ENCODE measurements at regions not wholly inside any gene's neighbourhood (a gene's known extent, or its start where the extent isn't known, plus 50 kb on each side); places are given as distances from the start of the nearest gene placed in this dataset.

GRCh38 chr22:44617828-44618227, 84.2 kb upstream of the PRR5 start:
- H3K9me2 ChIP-seq (replicated peaks; ENCODE audit: control insufficient read depth, low read length), result no peaks in the 10 kb centered on the region
- H3F3A ChIP-seq (ENCODE audit: control insufficient read depth, insufficient read depth), result no peaks in the 10 kb centered on the region
- no peaks in the 10 kb centered on the region for H3K4me1 ChIP-seq (ENCODE audit: control insufficient read depth, low read length)
- H4K20me1 ChIP-seq (ENCODE audit: control insufficient read depth, insufficient read depth, low read depth, low read length), result no peaks in the 10 kb centered on the region
- no peaks in the 10 kb centered on the region for H3K27me3 ChIP-seq (ENCODE audit: control insufficient read depth, low read length)
- no peak overlapping the region for H3K4me2 ChIP-seq (ENCODE audit: low read length)
- no peak for TF ChIP-seq CTCF (IDR thresholded peaks at IDR 0.05; ENCODE audit: low read depth, low read length, poor library complexity, severe bottlenecking)
- TF ChIP-seq EZH2phosphoT487 (IDR thresholded peaks at IDR 0.05; ENCODE audit: borderline replicate concordance, low read length), result no peak
- H3K79me2 ChIP-seq (ENCODE audit: control insufficient read depth, low read length), result no peaks in the 10 kb centered on the region
- H3K4me3 ChIP-seq (ENCODE audit: low read length), result no peak overlapping the region
- peaks cover 31% of the 10 kb centered on the region; the same call in 1 of the 2 replicates for H3K9me3 ChIP-seq (ENCODE audit: control insufficient read depth, insufficient read depth, low read length)
- no peak overlapping the region for H3K27ac ChIP-seq (ENCODE audit: low read depth, low read length)
- H3K36me3 ChIP-seq (ENCODE audit: control insufficient read depth, low read length), result no peaks in the 10 kb centered on the region

- Histone ChIP-seq H3K36me3 (ENCODE audit: control insufficient read depth, low read length) (no peaks in the 10 kb centered on the region), H3F3A (ENCODE audit: control insufficient read depth, insufficient read depth) (no peaks in the 10 kb centered on the region), H3K4me3 (ENCODE audit: low read length) (no peak overlapping the region), H3K79me2 (ENCODE audit: control insufficient read depth, low read length) (no peaks in the 10 kb centered on the region), H3K9me2 (replicated peaks; ENCODE audit: control insufficient read depth, low read length) (no peaks in the 10 kb centered on the region), H3K27ac (ENCODE audit: low read depth, low read length) (no peak overlapping the region), H3K9me3 (ENCODE audit: control insufficient read depth, insufficient read depth, low read length) (peaks cover 31% of the 10 kb centered on the region; the same call in 1 of the 2 replicates), H4K20me1 (ENCODE audit: control insufficient read depth, insufficient read depth, low read depth, low read length) (no peaks in the 10 kb centered on the region), H3K27me3 (ENCODE audit: control insufficient read depth, low read length) (no peaks in the 10 kb centered on the region), H3K4me1 (ENCODE audit: control insufficient read depth, low read length) (no peaks in the 10 kb centered on the region), H3K4me2 (ENCODE audit: low read length) (no peak overlapping the region)
- no peak for TF ChIP-seq EZH2phosphoT487 (IDR thresholded peaks at IDR 0.05; ENCODE audit: borderline replicate concordance, low read length)
- TF ChIP-seq CTCF (IDR thresholded peaks at IDR 0.05; ENCODE audit: low read depth, low read length, poor library complexity, severe bottlenecking), result no peak
Observed at GRCh38 chr22:44616882-44617655, 84.9 kb upstream of the PRR5 start.

GRCh38 chr22:44616461-44616860, 85.5 kb upstream of the PRR5 start:
- TF ChIP-seq EZH2phosphoT487 (IDR thresholded peaks at IDR 0.05; ENCODE audit: borderline replicate concordance, low read length), result no peak
- no peak for TF ChIP-seq CTCF (IDR thresholded peaks at IDR 0.05; ENCODE audit: low read depth, low read length, poor library complexity, severe bottlenecking)
- no peaks in the 10 kb centered on the region for H4K20me1 ChIP-seq (ENCODE audit: control insufficient read depth, insufficient read depth, low read depth, low read length)
- peaks cover 38% of the 10 kb centered on the region; the same call in 1 of the 2 replicates for H3K9me3 ChIP-seq (ENCODE audit: control insufficient read depth, insufficient read depth, low read length)
- H3K36me3 ChIP-seq (ENCODE audit: control insufficient read depth, low read length), result no peaks in the 10 kb centered on the region
- no peaks in the 10 kb centered on the region for H3F3A ChIP-seq (ENCODE audit: control insufficient read depth, insufficient read depth)
- no peak overlapping the region for H3K4me2 ChIP-seq (ENCODE audit: low read length)
- H3K9me2 ChIP-seq (replicated peaks; ENCODE audit: control insufficient read depth, low read length), result no peaks in the 10 kb centered on the region
- H3K4me1 ChIP-seq (ENCODE audit: control insufficient read depth, low read length), result no peaks in the 10 kb centered on the region
- no peak overlapping the region for H3K4me3 ChIP-seq (ENCODE audit: low read length)
- H3K79me2 ChIP-seq (ENCODE audit: control insufficient read depth, low read length), result no peaks in the 10 kb centered on the region
- no peak overlapping the region for H3K27ac ChIP-seq (ENCODE audit: low read depth, low read length)
- H3K27me3 ChIP-seq (ENCODE audit: control insufficient read depth, low read length), result no peaks in the 10 kb centered on the region

Measured in DOHH2 (cell line).